ENCODE measurements at regions not wholly inside any gene's neighbourhood (a gene's known extent, or its start where the extent isn't known, plus 50 kb on each side); places are given as distances from the start of the nearest gene placed in this dataset.

DNA sequence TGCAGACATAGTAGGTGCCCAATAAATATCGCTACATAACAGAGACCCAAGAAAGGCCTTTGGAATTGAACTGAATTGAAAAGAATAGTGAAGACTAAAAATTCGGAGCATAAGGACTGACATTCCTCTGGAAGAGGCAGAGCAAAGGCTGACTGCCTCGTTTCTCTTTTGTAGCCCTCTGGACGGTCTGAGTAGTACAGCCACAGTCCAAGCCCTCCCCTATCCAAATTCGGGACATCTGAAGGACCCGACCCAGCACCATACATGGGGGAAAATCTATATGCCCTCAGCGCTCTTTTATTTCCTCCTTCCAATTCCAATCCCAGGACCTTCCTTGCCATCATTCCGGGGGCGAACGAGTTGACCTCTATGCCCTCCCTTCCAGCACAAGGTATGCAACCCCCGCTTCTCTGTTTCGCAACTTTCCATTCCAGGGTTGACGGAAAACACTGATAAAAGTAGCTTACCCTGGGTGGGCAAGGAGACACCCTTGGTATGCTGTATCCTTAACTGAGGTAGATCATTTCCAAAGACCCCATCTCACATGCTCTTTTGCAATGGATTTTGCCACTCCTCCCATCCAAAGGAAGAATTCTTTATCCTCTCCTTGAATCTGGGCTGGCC, 127.4 kb upstream of the MAP1LC3B2 start:
- H3K27me3 Mint-ChIP-seq: no peaks in the 10 kb centered on the region
- no peak overlapping the region for H3K4me3 Mint-ChIP-seq

DNA sequence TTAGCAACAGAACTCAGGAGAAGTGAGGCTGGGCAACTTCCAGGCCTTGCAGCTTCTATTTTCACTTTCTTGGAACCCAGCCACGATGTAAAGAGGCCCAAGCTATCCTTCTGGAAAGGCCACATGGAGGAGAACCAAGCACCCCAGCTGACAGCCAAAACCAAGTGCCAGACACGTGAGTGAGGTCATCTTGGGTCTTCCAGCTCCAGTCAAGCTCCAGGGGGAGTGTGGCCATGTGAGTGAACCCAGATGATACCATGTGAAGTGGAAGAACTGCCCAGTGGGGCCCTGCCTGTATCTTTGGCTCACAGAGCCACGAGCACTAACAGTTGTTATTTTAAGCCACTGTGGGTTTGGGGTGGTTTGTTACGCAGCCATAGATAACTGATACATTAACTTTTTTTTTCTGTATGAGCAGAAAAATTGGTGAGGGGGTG, 126.8 kb upstream of the MAP1LC3B2 start:
- Mint-ChIP-seq H3K27ac (no peak overlapping the region), H3K9me3 (ENCODE audit: insufficient read depth) (no peaks in the 10 kb centered on the region), H3K27me3 (no peaks in the 10 kb centered on the region), H3K4me1 (no peaks in the 10 kb centered on the region), H3K4me3 (no peak overlapping the region)
- Histone ChIP-seq H3K36me3 (replicated peaks in 1 of 2; ENCODE audit: control extremely low read depth in 1 of 2, control insufficient read depth in 1 of 2, extremely low read depth in 1 of 2, insufficient read depth in 2 of 2, low read length in 1 of 2) (no peaks in the 10 kb centered on the region), H3K27ac (ENCODE audit: low read length in 2 of 2) (no peak overlapping the region), H3K79me2 (ENCODE audit: control insufficient read depth, insufficient read depth, low read length) (no peaks in the 10 kb centered on the region), H3K9me3 (ENCODE audit: control extremely low read depth in 1 of 3, control insufficient read depth in 2 of 3, insufficient read depth in 1 of 3, low read length in 2 of 3) (peaks cover 0 to 6% (median 0%) of the 10 kb centered on the region in 3 donors), H3K4me1 (ENCODE audit: control insufficient read depth in 2 of 2, insufficient read depth in 2 of 2, low read length in 2 of 2) (no peaks in the 10 kb centered on the region), H3K4me2 (replicated peaks; ENCODE audit: low read depth, low read length, poor library complexity, severe bottlenecking) (no peak overlapping the region), H4K20me1 (ENCODE audit: control insufficient read depth, insufficient read depth, low read length, poor library complexity, severe bottlenecking) (no peaks in the 10 kb centered on the region), H3K27me3 (replicated peaks in 1 of 4; ENCODE audit: control extremely low read depth in 1 of 4, control insufficient read depth in 3 of 4, insufficient read depth in 4 of 4, low read length in 3 of 4) (no peaks in the 10 kb centered on the region), H3K9ac (ENCODE audit: low read length) (no peak overlapping the region), H3K4me3 (ENCODE audit: control extremely low read depth in 1 of 5, extremely low read depth in 1 of 5, insufficient read depth in 1 of 5, low read depth in 2 of 5, low read length in 4 of 5) (no peak overlapping the region), H2AFZ (ENCODE audit: insufficient read depth, low read depth, low read length, poor library complexity, severe bottlenecking) (no peak overlapping the region)
- ATAC-seq (ENCODE audit: low read depth): no peak
- intact Hi-C loops (cut with micrococcal nuclease): no loop called here
- TF ChIP-seq, protein P1, sequence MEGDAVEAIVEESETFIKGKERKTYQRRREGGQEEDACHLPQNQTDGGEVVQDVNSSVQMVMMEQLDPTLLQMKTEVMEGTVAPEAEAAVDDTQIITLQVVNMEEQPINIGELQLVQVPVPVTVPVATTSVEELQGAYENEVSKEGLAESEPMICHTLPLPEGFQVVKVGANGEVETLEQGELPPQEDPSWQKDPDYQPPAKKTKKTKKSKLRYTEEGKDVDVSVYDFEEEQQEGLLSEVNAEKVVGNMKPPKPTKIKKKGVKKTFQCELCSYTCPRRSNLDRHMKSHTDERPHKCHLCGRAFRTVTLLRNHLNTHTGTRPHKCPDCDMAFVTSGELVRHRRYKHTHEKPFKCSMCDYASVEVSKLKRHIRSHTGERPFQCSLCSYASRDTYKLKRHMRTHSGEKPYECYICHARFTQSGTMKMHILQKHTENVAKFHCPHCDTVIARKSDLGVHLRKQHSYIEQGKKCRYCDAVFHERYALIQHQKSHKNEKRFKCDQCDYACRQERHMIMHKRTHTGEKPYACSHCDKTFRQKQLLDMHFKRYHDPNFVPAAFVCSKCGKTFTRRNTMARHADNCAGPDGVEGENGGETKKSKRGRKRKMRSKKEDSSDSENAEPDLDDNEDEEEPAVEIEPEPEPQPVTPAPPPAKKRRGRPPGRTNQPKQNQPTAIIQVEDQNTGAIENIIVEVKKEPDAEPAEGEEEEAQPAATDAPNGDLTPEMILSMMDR (IDR thresholded peaks at IDR 0.05): no peak
- TF ChIP-seq EZH2 (IDR thresholded peaks at IDR 0.05; ENCODE audit: borderline replicate concordance, insufficient read depth, low read depth, low read length, poor library complexity, severe bottlenecking): no peak
- POLR2A ChIA-PET: no interaction called here
- 93% methylated on average over 3 of the region's 4 CpGs for WGBS (ENCODE audit: insufficient coverage)
- CTCF ChIA-PET: no interaction called here
- no peak for DNase-seq

More for the DNA sequence above, 127.4 kb upstream of the MAP1LC3B2 start:
- no peaks in the 10 kb centered on the region for H3K4me1 ChIP-seq (ENCODE audit: control insufficient read depth in 2 of 2, insufficient read depth in 2 of 2, low read length in 2 of 2)
- H3K4me3 ChIP-seq (ENCODE audit: control extremely low read depth in 1 of 5, extremely low read depth in 1 of 5, insufficient read depth in 1 of 5, low read depth in 2 of 5, low read length in 4 of 5): no peak overlapping the region
- Mint-ChIP-seq H3K9me3 (ENCODE audit: insufficient read depth) (no peaks in the 10 kb centered on the region), H3K27ac (no peak overlapping the region), H3K4me1 (no peaks in the 10 kb centered on the region)
- no peak overlapping the region for H2AFZ ChIP-seq (ENCODE audit: insufficient read depth, low read depth, low read length, poor library complexity, severe bottlenecking)
- TF ChIP-seq, protein P1 (IDR thresholded peaks at IDR 0.05): no peak
- no peak for TF ChIP-seq EZH2 (IDR thresholded peaks at IDR 0.05; ENCODE audit: borderline replicate concordance, insufficient read depth, low read depth, low read length, poor library complexity, severe bottlenecking)
- intact Hi-C loops (cut with micrococcal nuclease): no loop called here
- ATAC-seq (ENCODE audit: low read depth) (no peak), DNase-seq (no peak)
- no peak overlapping the region for H3K4me2 ChIP-seq (replicated peaks; ENCODE audit: low read depth, low read length, poor library complexity, severe bottlenecking)
- 91% methylated on average over 12 of the region's 13 CpGs for WGBS (ENCODE audit: insufficient coverage)
- H3K9ac ChIP-seq (ENCODE audit: low read length): no peak overlapping the region
- ChIA-PET POLR2A (no interaction called here), CTCF (no interaction called here)
- H3K27ac ChIP-seq (ENCODE audit: low read length in 2 of 2): no peak overlapping the region
- no peaks in the 10 kb centered on the region for H3K27me3 ChIP-seq (replicated peaks in 1 of 4; ENCODE audit: control extremely low read depth in 1 of 4, control insufficient read depth in 3 of 4, insufficient read depth in 4 of 4, low read length in 3 of 4)
- peaks cover 0 to 6% (median 0%) of the 10 kb centered on the region in 3 donors for H3K9me3 ChIP-seq (ENCODE audit: control extremely low read depth in 1 of 3, control insufficient read depth in 2 of 3, insufficient read depth in 1 of 3, low read length in 2 of 3)
- no peaks in the 10 kb centered on the region for H3K36me3 ChIP-seq (replicated peaks in 1 of 2; ENCODE audit: control extremely low read depth in 1 of 2, control insufficient read depth in 1 of 2, extremely low read depth in 1 of 2, insufficient read depth in 2 of 2, low read length in 1 of 2)
- no peaks in the 10 kb centered on the region for H4K20me1 ChIP-seq (ENCODE audit: control insufficient read depth, insufficient read depth, low read length, poor library complexity, severe bottlenecking)
- H3K79me2 ChIP-seq (ENCODE audit: control insufficient read depth, insufficient read depth, low read length): no peaks in the 10 kb centered on the region

Measured in B cell (primary cell).